Endothelial cell of umbilical vein (primary cell): ENCODE measurements at regions not wholly inside any gene's neighbourhood (a gene's known extent, or its start where the extent isn't known, plus 50 kb on each side); places are given as distances from the start of the nearest gene placed in this dataset.

Experiments
- EZH2 ChIP-seq: IDR thresholded peaks from 2 replicates; pipeline ENCODE4 v1.6.1; 2012; ENCODE audit warnings: borderline replicate concordance, low read depth, mild to moderate bottlenecking, moderate library complexity, low read length, inconsistent platforms; ENCODE audit not compliant: severe bottlenecking
- FOS ChIP-seq: IDR thresholded peaks from 2 replicates; pipeline ENCODE4 v1.6.1; 2011; ENCODE audit warnings: mild to moderate bottlenecking, low read length, moderate library complexity, borderline replicate concordance; ENCODE audit not compliant: insufficient read depth
- GATA2 ChIP-seq: IDR thresholded peaks from 2 replicates; pipeline ENCODE4 v1.7.0; 2011; ENCODE audit warnings: low read depth, mild to moderate bottlenecking, moderate library complexity, mixed read lengths, low read length; ENCODE audit not compliant: insufficient read length, insufficient read depth
- JUN ChIP-seq: IDR thresholded peaks from 2 replicates; pipeline ENCODE4 v1.6.1; 2011; ENCODE audit warnings: borderline replicate concordance, low read depth; ENCODE audit not compliant: insufficient read length, insufficient read depth
- MAX ChIP-seq: IDR thresholded peaks from 2 replicates; pipeline ENCODE4 v1.6.1; 2011; ENCODE audit not compliant: insufficient read depth, insufficient read length
- POLR2A ChIP-seq: IDR thresholded peaks from 2 replicates; pipeline ENCODE4 v1.6.1; 2012; ENCODE audit warnings: low read depth, mild to moderate bottlenecking, control low read depth, low read length
- POLR2AphosphoS5 ChIP-seq: IDR thresholded peaks from 2 replicates; pipeline ENCODE4 v1.6.1; 2012; ENCODE audit warnings: low read depth, mild to moderate bottlenecking, control low read depth, low read length, moderate library complexity; ENCODE audit not compliant: insufficient read depth
- TF ChIP-seq, protein P1 (sequence below), 2 donors: IDR thresholded peaks; 1 replicate in 1 of 2; 2 replicates in 1 of 2; pipeline ENCODE4 v1.5.1; 2011; ENCODE audit warnings: low read length in 2 of 2, mild to moderate bottlenecking in 2 of 2, moderate library complexity in 2 of 2, control low read depth in 1 of 2, inconsistent platforms in 1 of 2, low read depth in 1 of 2; ENCODE audit not compliant: insufficient read depth in 1 of 2; ENCODE audit errors: extremely low read depth in 1 of 2

DNA sequence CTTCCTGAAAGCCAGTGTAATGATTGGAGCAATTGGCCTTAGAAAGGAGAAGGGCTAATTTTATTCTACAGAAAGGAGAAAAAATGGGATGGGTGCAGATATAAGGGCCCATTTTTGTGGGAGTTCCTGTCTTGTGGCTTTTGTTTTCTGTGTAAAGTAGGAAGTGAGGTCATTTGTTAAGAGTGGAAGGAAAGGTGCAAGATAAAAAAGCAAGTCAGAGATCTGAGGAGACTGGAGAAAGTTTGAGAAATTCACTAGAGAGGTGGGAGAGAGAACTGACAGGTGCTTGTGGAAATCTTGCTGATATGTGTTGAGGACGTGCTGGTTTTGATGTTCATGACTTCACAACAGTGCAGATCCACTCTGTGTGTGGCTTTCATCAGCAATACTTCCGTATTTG lies 349.4 kb downstream of the DLEU7 start:
- TF ChIP-seq, protein P1, sequence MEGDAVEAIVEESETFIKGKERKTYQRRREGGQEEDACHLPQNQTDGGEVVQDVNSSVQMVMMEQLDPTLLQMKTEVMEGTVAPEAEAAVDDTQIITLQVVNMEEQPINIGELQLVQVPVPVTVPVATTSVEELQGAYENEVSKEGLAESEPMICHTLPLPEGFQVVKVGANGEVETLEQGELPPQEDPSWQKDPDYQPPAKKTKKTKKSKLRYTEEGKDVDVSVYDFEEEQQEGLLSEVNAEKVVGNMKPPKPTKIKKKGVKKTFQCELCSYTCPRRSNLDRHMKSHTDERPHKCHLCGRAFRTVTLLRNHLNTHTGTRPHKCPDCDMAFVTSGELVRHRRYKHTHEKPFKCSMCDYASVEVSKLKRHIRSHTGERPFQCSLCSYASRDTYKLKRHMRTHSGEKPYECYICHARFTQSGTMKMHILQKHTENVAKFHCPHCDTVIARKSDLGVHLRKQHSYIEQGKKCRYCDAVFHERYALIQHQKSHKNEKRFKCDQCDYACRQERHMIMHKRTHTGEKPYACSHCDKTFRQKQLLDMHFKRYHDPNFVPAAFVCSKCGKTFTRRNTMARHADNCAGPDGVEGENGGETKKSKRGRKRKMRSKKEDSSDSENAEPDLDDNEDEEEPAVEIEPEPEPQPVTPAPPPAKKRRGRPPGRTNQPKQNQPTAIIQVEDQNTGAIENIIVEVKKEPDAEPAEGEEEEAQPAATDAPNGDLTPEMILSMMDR (IDR thresholded peaks at IDR 0.05; ENCODE audit: extremely low read depth in 1 of 2, insufficient read depth in 1 of 2, low read depth in 1 of 2, low read length in 2 of 2) = no peak
- TF ChIP-seq FOS = no peak
- TF ChIP-seq POLR2A = no peak
- no peak for TF ChIP-seq EZH2
- no peak for TF ChIP-seq MAX
- no peak for TF ChIP-seq POLR2AphosphoS5
- no peak for TF ChIP-seq GATA2
- no peak for TF ChIP-seq JUN
